ENCODE measurements at regions not wholly inside any gene's neighbourhood (a gene's known extent, or its start where the extent isn't known, plus 50 kb on each side); places are given as distances from the start of the nearest gene placed in this dataset.

GRCh38 chr5:171575808-171576207 lies 156.4 kb downstream of the FGF18 start:
- no peak for TF ChIP-seq CTCF (IDR thresholded peaks at IDR 0.05)
- TF ChIP-seq ELK1 (IDR thresholded peaks at IDR 0.05; ENCODE audit: low read depth, low read length), result no peak
- TF ChIP-seq RFX5 (IDR thresholded peaks at IDR 0.05), result no peak
- no peak for TF ChIP-seq CHD2 (IDR thresholded peaks at IDR 0.05; ENCODE audit: low read length, partially characterized antibody)
- no peak for TF ChIP-seq POLR2A (IDR thresholded peaks at IDR 0.05; ENCODE audit: low read length)
- TF ChIP-seq EP300 (IDR thresholded peaks at IDR 0.05), result no peak
- TF ChIP-seq RARB (CRISPR knock-in tag; IDR thresholded peaks at IDR 0.05), result no peak
- no peak for TF ChIP-seq MYC (IDR thresholded peaks at IDR 0.05; ENCODE audit: borderline replicate concordance, low read length)
- no peak for TF ChIP-seq USF2 (IDR thresholded peaks at IDR 0.05)
- no peak for TF ChIP-seq SMC3 (IDR thresholded peaks at IDR 0.05)
- no peak for TF ChIP-seq CEBPB (IDR thresholded peaks at IDR 0.05)
- TF ChIP-seq KDM1A (IDR thresholded peaks at IDR 0.05; ENCODE audit: low read depth), result no peak
- TF ChIP-seq RNF2 (IDR thresholded peaks at IDR 0.05; ENCODE audit: borderline replicate concordance, low read depth), result no peak
